ENCODE measurements at regions not wholly inside any gene's neighbourhood (a gene's known extent, or its start where the extent isn't known, plus 50 kb on each side); places are given as distances from the start of the nearest gene placed in this dataset.

GRCh38 chr9:80385246-80385645 is 813.5 kb downstream of the TLE4 start:
- H3F3A ChIP-seq (ENCODE audit: insufficient read depth), result no peaks in the 10 kb centered on the region

GRCh38 chr9:80383331-80383730 is 811.6 kb downstream of the TLE4 start:
- no peaks in the 10 kb centered on the region for H3K27me3 ChIP-seq (ENCODE audit: low read length)
- H3K36me3 ChIP-seq (ENCODE audit: low read length), result no peaks in the 10 kb centered on the region
- TF ChIP-seq CTCF (IDR thresholded peaks at IDR 0.05; ENCODE audit: insufficient read depth, low read length, poor library complexity, severe bottlenecking), result no peak
- no peak for TF ChIP-seq EZH2phosphoT487 (conservative IDR thresholded peaks at IDR 0.05; ENCODE audit: low read length)
- H3K4me2 ChIP-seq (ENCODE audit: low read depth, low read length, poor library complexity, severe bottlenecking), result no peak overlapping the region
- no peaks in the 10 kb centered on the region for H4K20me1 ChIP-seq (ENCODE audit: low read depth, low read length)
- H3K79me2 ChIP-seq (ENCODE audit: insufficient read depth, low read length), result no peaks in the 10 kb centered on the region
- H3F3A ChIP-seq (ENCODE audit: insufficient read depth), result no peaks in the 10 kb centered on the region
- no peak overlapping the region for H3K9ac ChIP-seq (ENCODE audit: low read length)
- H3K9me3 ChIP-seq (ENCODE audit: insufficient read depth, low read length), result no peaks in the 10 kb centered on the region
- H2AFZ ChIP-seq (ENCODE audit: low read depth, low read length, severe bottlenecking), result no peak overlapping the region
- no peaks in the 10 kb centered on the region for H3K9me2 ChIP-seq (replicated peaks; ENCODE audit: insufficient read depth, low read length)
- no peak overlapping the region for H3K4me3 ChIP-seq (ENCODE audit: insufficient read depth, low read length, poor library complexity, severe bottlenecking)
- no peak overlapping the region for H3K27ac ChIP-seq (ENCODE audit: low read depth, low read length)

More at GRCh38 chr9:80385246-80385645, 813.5 kb downstream of the TLE4 start:
- H3K9me2 ChIP-seq (replicated peaks; ENCODE audit: insufficient read depth, low read length), result no peaks in the 10 kb centered on the region
- no peak overlapping the region for H2AFZ ChIP-seq (ENCODE audit: low read depth, low read length, severe bottlenecking)
- H3K36me3 ChIP-seq (ENCODE audit: low read length), result no peaks in the 10 kb centered on the region
- no peak for TF ChIP-seq EZH2phosphoT487 (conservative IDR thresholded peaks at IDR 0.05; ENCODE audit: low read length)
- TF ChIP-seq CTCF (IDR thresholded peaks at IDR 0.05; ENCODE audit: insufficient read depth, low read length, poor library complexity, severe bottlenecking), result no peak
- no peaks in the 10 kb centered on the region for H3K9me3 ChIP-seq (ENCODE audit: insufficient read depth, low read length)
- H3K4me3 ChIP-seq (ENCODE audit: insufficient read depth, low read length, poor library complexity, severe bottlenecking), result no peak overlapping the region
- H3K9ac ChIP-seq (ENCODE audit: low read length), result no peak overlapping the region
- H3K79me2 ChIP-seq (ENCODE audit: insufficient read depth, low read length), result no peaks in the 10 kb centered on the region
- no peaks in the 10 kb centered on the region for H3K27me3 ChIP-seq (ENCODE audit: low read length)
- no peak overlapping the region for H3K4me2 ChIP-seq (ENCODE audit: low read depth, low read length, poor library complexity, severe bottlenecking)
- H4K20me1 ChIP-seq (ENCODE audit: low read depth, low read length), result no peaks in the 10 kb centered on the region
- no peak overlapping the region for H3K27ac ChIP-seq (ENCODE audit: low read depth, low read length)

GRCh38 chr9:80382211-80382891 is 810.6 kb downstream of the TLE4 start:
- H3K4me3 ChIP-seq (ENCODE audit: insufficient read depth, low read length, poor library complexity, severe bottlenecking), result no peak overlapping the region
- no peaks in the 10 kb centered on the region for H3F3A ChIP-seq (ENCODE audit: insufficient read depth)
- H3K27ac ChIP-seq (ENCODE audit: low read depth, low read length), result no peak overlapping the region
- H4K20me1 ChIP-seq (ENCODE audit: low read depth, low read length), result no peaks in the 10 kb centered on the region
- H2AFZ ChIP-seq (ENCODE audit: low read depth, low read length, severe bottlenecking), result no peak overlapping the region
- H3K36me3 ChIP-seq (ENCODE audit: low read length), result no peaks in the 10 kb centered on the region
- H3K79me2 ChIP-seq (ENCODE audit: insufficient read depth, low read length), result no peaks in the 10 kb centered on the region
- no peaks in the 10 kb centered on the region for H3K27me3 ChIP-seq (ENCODE audit: low read length)
- no peaks in the 10 kb centered on the region for H3K9me3 ChIP-seq (ENCODE audit: insufficient read depth, low read length)
- H3K9me2 ChIP-seq (replicated peaks; ENCODE audit: insufficient read depth, low read length), result no peaks in the 10 kb centered on the region
- TF ChIP-seq EZH2phosphoT487 (conservative IDR thresholded peaks at IDR 0.05; ENCODE audit: low read length) (no peak), CTCF (IDR thresholded peaks at IDR 0.05; ENCODE audit: insufficient read depth, low read length, poor library complexity, severe bottlenecking) (no peak)
- no peak overlapping the region for H3K9ac ChIP-seq (ENCODE audit: low read length)
- no peak overlapping the region for H3K4me2 ChIP-seq (ENCODE audit: low read depth, low read length, poor library complexity, severe bottlenecking)
